ENCODE measurements at regions not wholly inside any gene's neighbourhood (a gene's known extent, or its start where the extent isn't known, plus 50 kb on each side); places are given as distances from the start of the nearest gene placed in this dataset.

DNA sequence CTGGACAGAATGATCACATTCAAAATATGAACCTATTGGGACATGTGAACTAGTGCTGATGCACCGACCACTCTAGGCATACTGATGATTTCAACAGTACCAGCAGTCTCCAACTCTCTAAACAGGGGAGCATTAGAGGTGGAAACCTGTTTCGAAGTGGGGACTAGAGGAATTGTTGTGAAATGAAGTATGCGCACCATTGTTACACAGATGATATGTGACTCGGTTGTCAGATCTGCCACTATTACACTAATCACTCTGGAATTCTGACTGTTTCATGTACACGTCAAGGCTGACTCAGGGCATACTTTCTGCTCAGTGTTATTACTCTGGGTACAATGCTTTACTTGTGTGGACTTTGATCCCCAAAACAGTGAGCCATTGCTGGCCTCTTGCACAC, 198.2 kb upstream of the UBE2E2 start:
- TF ChIP-seq, protein P1, sequence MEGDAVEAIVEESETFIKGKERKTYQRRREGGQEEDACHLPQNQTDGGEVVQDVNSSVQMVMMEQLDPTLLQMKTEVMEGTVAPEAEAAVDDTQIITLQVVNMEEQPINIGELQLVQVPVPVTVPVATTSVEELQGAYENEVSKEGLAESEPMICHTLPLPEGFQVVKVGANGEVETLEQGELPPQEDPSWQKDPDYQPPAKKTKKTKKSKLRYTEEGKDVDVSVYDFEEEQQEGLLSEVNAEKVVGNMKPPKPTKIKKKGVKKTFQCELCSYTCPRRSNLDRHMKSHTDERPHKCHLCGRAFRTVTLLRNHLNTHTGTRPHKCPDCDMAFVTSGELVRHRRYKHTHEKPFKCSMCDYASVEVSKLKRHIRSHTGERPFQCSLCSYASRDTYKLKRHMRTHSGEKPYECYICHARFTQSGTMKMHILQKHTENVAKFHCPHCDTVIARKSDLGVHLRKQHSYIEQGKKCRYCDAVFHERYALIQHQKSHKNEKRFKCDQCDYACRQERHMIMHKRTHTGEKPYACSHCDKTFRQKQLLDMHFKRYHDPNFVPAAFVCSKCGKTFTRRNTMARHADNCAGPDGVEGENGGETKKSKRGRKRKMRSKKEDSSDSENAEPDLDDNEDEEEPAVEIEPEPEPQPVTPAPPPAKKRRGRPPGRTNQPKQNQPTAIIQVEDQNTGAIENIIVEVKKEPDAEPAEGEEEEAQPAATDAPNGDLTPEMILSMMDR (IDR thresholded peaks at IDR 0.05) = no peak
- no peak for TF ChIP-seq POLR2AphosphoS5 (IDR thresholded peaks at IDR 0.05)
- no peak for TF ChIP-seq POLR2A (IDR thresholded peaks at IDR 0.05)
- TF ChIP-seq EP300 (IDR thresholded peaks at IDR 0.05) = no peak
- no peaks in the 10 kb centered on the region for H3K4me1 ChIP-seq
- H3K9me3 ChIP-seq = no peaks in the 10 kb centered on the region

DNA sequence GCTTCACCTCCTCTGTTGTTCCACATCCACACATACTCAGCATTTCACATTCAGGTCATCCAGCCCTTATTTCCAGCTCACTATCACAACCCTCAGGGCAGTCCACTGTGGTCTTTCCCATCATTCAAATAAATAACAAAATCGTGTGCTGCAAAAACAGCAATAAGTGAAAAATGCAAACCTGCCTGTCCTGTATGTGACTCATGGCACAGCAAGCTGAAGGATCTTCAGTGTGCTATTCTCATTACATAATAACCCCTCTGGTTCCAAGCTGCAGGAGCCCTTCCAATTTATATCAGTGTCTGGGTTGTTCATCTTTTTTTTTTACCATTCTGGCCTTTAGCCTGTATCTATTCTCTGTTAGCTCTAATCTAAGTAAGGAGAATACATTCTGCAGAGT, 185.3 kb upstream of the UBE2E2 start:
- intact Hi-C loops (cut with DNase I) = no loop called here
- H3K4me3 ChIP-seq = no peak overlapping the region
- no peak for DNase-seq
- peaks cover 0 to 18% (median 12%) of the 10 kb centered on the region in 4 donors for H3K4me1 ChIP-seq
- WGBS, 2 donors = 32 to 64% methylated on average over 1 of the region's 1 CpG
- no peaks in the 10 kb centered on the region for H3K36me3 ChIP-seq
- H3K9me3 ChIP-seq = no peaks in the 10 kb centered on the region
- H3K27ac ChIP-seq = no peak overlapping the region
- no peaks in the 10 kb centered on the region for H3K27me3 ChIP-seq
- TF ChIP-seq POLR2A (IDR thresholded peaks at IDR 0.05) (no peak), POLR2AphosphoS5 (IDR thresholded peaks at IDR 0.05) (no peak), EP300 (IDR thresholded peaks at IDR 0.05) (no peak)
- TF ChIP-seq, protein P1 (IDR thresholded peaks at IDR 0.05) = no peak

More for the DNA sequence above, 198.2 kb upstream of the UBE2E2 start:
- Histone ChIP-seq H3K27me3 (no peaks in the 10 kb centered on the region), H3K27ac (no peak overlapping the region), H3K4me3 (no peak overlapping the region), H3K36me3 (no peaks in the 10 kb centered on the region)
- intact Hi-C loops (cut with DNase I) = no loop called here
- 71 to 91% methylated on average over 5 of the region's 5 CpGs for WGBS, 2 donors
- no peak for DNase-seq

GRCh38 chr3:23019596-23020300, 183.4 kb upstream of the UBE2E2 start:
- DNase-seq = no peak
- 33 to 66% methylated on average over 4 of the region's 4 CpGs for WGBS, 2 donors
- Histone ChIP-seq H3K36me3 (no peaks in the 10 kb centered on the region), H3K27me3 (no peaks in the 10 kb centered on the region), H3K27ac (no peak overlapping the region), H3K9me3 (no peaks in the 10 kb centered on the region), H3K4me3 (no peak overlapping the region), H3K4me1 (peaks cover 0 to 11% (median 7%) of the 10 kb centered on the region in 4 donors)
- intact Hi-C loops (cut with DNase I) = no loop called here
- TF ChIP-seq, protein P1 (IDR thresholded peaks at IDR 0.05) = no peak
- TF ChIP-seq POLR2AphosphoS5 (IDR thresholded peaks at IDR 0.05) = no peak
- no peak for TF ChIP-seq EP300 (IDR thresholded peaks at IDR 0.05)
- no peak for TF ChIP-seq POLR2A (IDR thresholded peaks at IDR 0.05)

- Histone ChIP-seq H3K4me1 (no peaks in the 10 kb centered on the region), H3K36me3 (no peaks in the 10 kb centered on the region), H3K27me3 (no peaks in the 10 kb centered on the region), H3K4me3 (no peak overlapping the region), H3K27ac (no peak overlapping the region), H3K9me3 (peaks cover 0 to 2% (median 0%) of the 10 kb centered on the region in 4 donors)
- TF ChIP-seq, protein P1 (IDR thresholded peaks at IDR 0.05) = no peak
- no peak for TF ChIP-seq POLR2AphosphoS5 (IDR thresholded peaks at IDR 0.05)
- TF ChIP-seq POLR2A (IDR thresholded peaks at IDR 0.05) = no peak
- TF ChIP-seq EP300 (IDR thresholded peaks at IDR 0.05) = no peak
- whole genome bisulfite sequencing, 2 donors = 29 to 36% methylated on average over 2 of the region's 2 CpGs
- no peak for DNase-seq
- intact Hi-C loops (cut with DNase I) = no loop called here
These were observed 174.8 kb upstream of the UBE2E2 start for GRCh38 chr3:23028294-23028693.

GRCh38 chr3:23029001-23029400, 174.1 kb upstream of the UBE2E2 start:
- Histone ChIP-seq H3K27ac (no peak overlapping the region), H3K4me3 (no peak overlapping the region), H3K36me3 (no peaks in the 10 kb centered on the region), H3K4me1 (no peaks in the 10 kb centered on the region), H3K27me3 (no peaks in the 10 kb centered on the region), H3K9me3 (peaks cover 0 to 2% (median 0%) of the 10 kb centered on the region in 4 donors)
- TF ChIP-seq POLR2AphosphoS5 (IDR thresholded peaks at IDR 0.05) = no peak
- TF ChIP-seq POLR2A (IDR thresholded peaks at IDR 0.05) = no peak
- TF ChIP-seq EP300 (IDR thresholded peaks at IDR 0.05) = no peak
- TF ChIP-seq, protein P1 (IDR thresholded peaks at IDR 0.05) = no peak
- WGBS, 2 donors = 57 to 69% methylated on average over 2 of the region's 2 CpGs
- no peak for DNase-seq
- intact Hi-C loops (cut with DNase I) = no loop called here
